ENCODE measurements at regions not wholly inside any gene's neighbourhood (a gene's known extent, or its start where the extent isn't known, plus 50 kb on each side); places are given as distances from the start of the nearest gene placed in this dataset.

DNA sequence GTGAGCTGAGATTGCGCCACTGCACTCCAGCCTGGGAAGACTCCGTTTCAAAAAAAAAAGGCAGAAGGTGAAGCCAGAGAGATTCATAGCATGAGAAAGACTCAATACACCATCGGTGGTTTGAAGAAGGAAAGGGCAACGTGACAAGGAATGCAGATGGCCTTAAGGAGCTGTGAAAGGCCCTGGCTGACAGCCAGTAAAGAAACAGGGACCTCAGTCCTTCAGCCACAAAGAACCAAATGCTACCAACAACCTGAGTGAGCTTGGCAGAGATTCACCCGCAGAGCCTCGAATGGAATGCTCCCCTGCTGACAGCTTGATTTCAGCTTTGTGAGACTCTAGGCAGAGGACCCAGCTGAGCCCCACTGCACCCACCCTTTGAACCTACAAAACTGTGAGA lies 154.9 kb upstream of the NDUFV2 start:
- TF ChIP-seq, protein P1, sequence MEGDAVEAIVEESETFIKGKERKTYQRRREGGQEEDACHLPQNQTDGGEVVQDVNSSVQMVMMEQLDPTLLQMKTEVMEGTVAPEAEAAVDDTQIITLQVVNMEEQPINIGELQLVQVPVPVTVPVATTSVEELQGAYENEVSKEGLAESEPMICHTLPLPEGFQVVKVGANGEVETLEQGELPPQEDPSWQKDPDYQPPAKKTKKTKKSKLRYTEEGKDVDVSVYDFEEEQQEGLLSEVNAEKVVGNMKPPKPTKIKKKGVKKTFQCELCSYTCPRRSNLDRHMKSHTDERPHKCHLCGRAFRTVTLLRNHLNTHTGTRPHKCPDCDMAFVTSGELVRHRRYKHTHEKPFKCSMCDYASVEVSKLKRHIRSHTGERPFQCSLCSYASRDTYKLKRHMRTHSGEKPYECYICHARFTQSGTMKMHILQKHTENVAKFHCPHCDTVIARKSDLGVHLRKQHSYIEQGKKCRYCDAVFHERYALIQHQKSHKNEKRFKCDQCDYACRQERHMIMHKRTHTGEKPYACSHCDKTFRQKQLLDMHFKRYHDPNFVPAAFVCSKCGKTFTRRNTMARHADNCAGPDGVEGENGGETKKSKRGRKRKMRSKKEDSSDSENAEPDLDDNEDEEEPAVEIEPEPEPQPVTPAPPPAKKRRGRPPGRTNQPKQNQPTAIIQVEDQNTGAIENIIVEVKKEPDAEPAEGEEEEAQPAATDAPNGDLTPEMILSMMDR (IDR thresholded peaks at IDR 0.05): no peak
- TF ChIP-seq POLR2A (IDR thresholded peaks at IDR 0.05): no peak

All from breast epithelium (tissue), 3 donors.